AG04450 (cell line): ENCODE measurements at regions not wholly inside any gene's neighbourhood (a gene's known extent, or its start where the extent isn't known, plus 50 kb on each side); places are given as distances from the start of the nearest gene placed in this dataset.
"Not testable (repeated sequence)": the region's sequence is repeated elsewhere in the genome, so short reads cannot be mapped to it uniquely, and the experiment has no call there.

Experiments
- CTCF ChIA-PET: fragments of 300-600, 350-600 bp; formaldehyde crosslinking; extraction: SDS; loops from one replicate; lab custom pipeline; 2022; ENCODE audit warnings: antibody characterized with exemption, inconsistent platforms; lab: Charles Lee
- POLR2A ChIA-PET: fragments of 350-600 bp; formaldehyde crosslinking; extraction: SDS; loops from one replicate; lab custom pipeline; 2021; ENCODE audit warnings: antibody characterized with exemption, inconsistent platforms; lab: Yijun Ruan, JAX
- DNase-seq: peaks from one replicate; pipeline ENCODE4 v3.0.0-alpha.2; 2011; ENCODE audit warnings: low read depth, low spot score
- H3K27ac ChIP-seq: one replicate; pipeline ENCODE4 v1.5.1; 2012; ENCODE audit warnings: low read depth, low read length, control low read depth
- H3K27me3 ChIP-seq: one replicate; pipeline ENCODE4 v1.6.0; 2012; ENCODE audit warnings: low read length; ENCODE audit not compliant: control insufficient read depth, insufficient read depth
- H3K4me3 ChIP-seq: 2 replicates; pipeline ENCODE4 v1.5.1; 2011; ENCODE audit warnings: mild to moderate bottlenecking, low read depth, low read length, control low read depth
- H3K9me3 ChIP-seq: 2 replicates; pipeline ENCODE4 v1.5.1; 2012; ENCODE audit warnings: low read length; ENCODE audit not compliant: control insufficient read depth, insufficient read depth
- TF ChIP-seq, protein P1 (sequence below): IDR thresholded peaks from 2 replicates; pipeline ENCODE4 v1.5.1; 2011; ENCODE audit warnings: low read depth, low read length, control low read depth, inconsistent platforms

DNA sequence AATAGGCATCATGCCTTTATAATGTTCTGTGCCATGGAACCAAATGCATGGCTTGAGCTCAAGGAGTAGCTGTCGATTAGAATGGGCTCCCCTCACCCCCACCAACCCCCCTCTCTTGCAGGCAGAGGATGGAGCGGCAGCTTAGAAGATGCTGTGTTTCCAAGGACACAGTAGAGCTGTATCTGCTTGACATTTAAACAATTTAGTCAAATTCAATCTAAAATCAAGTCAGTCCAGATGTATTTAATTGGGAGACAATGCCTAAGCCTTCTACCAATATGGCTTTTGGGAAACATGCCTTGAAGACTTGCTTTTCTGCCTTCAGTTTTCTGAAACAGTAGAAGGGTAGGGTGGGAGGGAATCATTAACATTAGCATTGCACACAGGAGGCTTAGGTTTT, 497.1 kb upstream of the NRP1 start:
- no peak for DNase-seq
- POLR2A ChIA-PET = no interaction called here
- Histone ChIP-seq H3K27me3 (no peaks in the 10 kb centered on the region), H3K27ac (no peak overlapping the region), H3K9me3 (no peaks in the 10 kb centered on the region), H3K4me3 (no peak overlapping the region)
- TF ChIP-seq, protein P1, sequence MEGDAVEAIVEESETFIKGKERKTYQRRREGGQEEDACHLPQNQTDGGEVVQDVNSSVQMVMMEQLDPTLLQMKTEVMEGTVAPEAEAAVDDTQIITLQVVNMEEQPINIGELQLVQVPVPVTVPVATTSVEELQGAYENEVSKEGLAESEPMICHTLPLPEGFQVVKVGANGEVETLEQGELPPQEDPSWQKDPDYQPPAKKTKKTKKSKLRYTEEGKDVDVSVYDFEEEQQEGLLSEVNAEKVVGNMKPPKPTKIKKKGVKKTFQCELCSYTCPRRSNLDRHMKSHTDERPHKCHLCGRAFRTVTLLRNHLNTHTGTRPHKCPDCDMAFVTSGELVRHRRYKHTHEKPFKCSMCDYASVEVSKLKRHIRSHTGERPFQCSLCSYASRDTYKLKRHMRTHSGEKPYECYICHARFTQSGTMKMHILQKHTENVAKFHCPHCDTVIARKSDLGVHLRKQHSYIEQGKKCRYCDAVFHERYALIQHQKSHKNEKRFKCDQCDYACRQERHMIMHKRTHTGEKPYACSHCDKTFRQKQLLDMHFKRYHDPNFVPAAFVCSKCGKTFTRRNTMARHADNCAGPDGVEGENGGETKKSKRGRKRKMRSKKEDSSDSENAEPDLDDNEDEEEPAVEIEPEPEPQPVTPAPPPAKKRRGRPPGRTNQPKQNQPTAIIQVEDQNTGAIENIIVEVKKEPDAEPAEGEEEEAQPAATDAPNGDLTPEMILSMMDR = no peak
- CTCF ChIA-PET = no interaction called here

GRCh38 chr10:33829899-33830298, 495.4 kb upstream of the NRP1 start:
- DNase-seq, H3K4me3 ChIP-seq, H3K27me3 ChIP-seq, H3K27ac ChIP-seq, CTCF ChIA-PET, POLR2A ChIA-PET, H3K9me3 ChIP-seq: not testable (repeated sequence)

GRCh38 chr10:33828592-33828991, 494.1 kb upstream of the NRP1 start:
- H3K4me3 ChIP-seq = no peak overlapping the region
- no peak for DNase-seq
- POLR2A ChIA-PET = no interaction called here
- TF ChIP-seq, protein P1 = no peak
- H3K27ac ChIP-seq = no peak overlapping the region
- H3K9me3 ChIP-seq = no peaks in the 10 kb centered on the region
- no peaks in the 10 kb centered on the region for H3K27me3 ChIP-seq
- CTCF ChIA-PET = no interaction called here

DNA sequence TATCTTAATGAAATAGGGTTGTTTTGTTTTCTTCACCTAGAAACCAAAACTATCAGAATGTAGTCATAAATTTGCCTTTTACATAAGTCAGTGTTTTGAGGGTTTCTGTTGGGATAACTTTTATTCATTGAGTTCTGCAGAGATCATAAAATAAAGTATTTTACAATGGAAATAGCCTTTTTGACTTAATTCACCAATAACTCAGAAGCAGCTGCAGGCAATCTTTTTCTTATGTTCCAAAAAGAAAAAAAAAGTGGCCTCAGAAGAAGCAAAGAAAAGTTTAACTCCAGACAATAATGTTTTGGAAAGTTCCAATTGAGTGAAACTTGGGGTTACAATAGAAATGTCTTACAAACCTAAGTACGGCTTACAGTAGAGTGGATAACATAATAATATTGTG, 491.7 kb upstream of the NRP1 start:
- Histone ChIP-seq H3K4me3 (no peak overlapping the region), H3K9me3 (no peaks in the 10 kb centered on the region), H3K27ac (no peak overlapping the region), H3K27me3 (no peaks in the 10 kb centered on the region)
- TF ChIP-seq, protein P1 = no peak
- POLR2A ChIA-PET = no interaction called here
- CTCF ChIA-PET = no interaction called here
- no peak for DNase-seq

DNA sequence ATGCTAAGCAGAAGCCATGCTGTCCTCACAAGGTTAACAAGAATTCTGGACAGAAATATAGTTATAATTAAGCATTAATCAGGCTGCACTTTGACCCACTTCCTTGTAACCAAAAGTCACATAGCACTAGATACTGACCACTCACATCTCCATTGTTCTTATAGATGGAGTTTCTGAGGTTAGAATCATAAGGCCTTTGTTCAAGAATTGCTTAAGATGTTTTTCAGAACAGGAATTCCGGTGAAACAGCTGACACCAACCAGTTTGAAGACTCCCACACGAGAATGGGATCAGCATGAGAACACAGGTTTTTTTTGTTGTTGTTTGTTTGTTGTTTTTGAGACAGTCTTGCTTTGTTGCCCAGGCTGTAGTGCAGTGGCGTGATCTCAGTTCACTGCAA, 488.3 kb upstream of the NRP1 start:
- Histone ChIP-seq H3K4me3 (no peak overlapping the region), H3K27ac (no peak overlapping the region), H3K27me3 (no peaks in the 10 kb centered on the region), H3K9me3 (no peaks in the 10 kb centered on the region)
- TF ChIP-seq, protein P1 = no peak
- ChIA-PET POLR2A (no interaction called here), CTCF (no interaction called here)
- no peak for DNase-seq

GRCh38 chr10:33820531-33820930, 486.1 kb upstream of the NRP1 start:
- DNase-seq = no peak
- ChIA-PET CTCF (no interaction called here), POLR2A (no interaction called here)
- no peaks in the 10 kb centered on the region for H3K9me3 ChIP-seq
- H3K4me3 ChIP-seq = no peak overlapping the region
- H3K27ac ChIP-seq = no peak overlapping the region
- H3K27me3 ChIP-seq = no peaks in the 10 kb centered on the region
- TF ChIP-seq, protein P1 = no peak
